T-cell (primary cell): ENCODE measurements at regions not wholly inside any gene's neighbourhood (a gene's known extent, or its start where the extent isn't known, plus 50 kb on each side); places are given as distances from the start of the nearest gene placed in this dataset.

Source experiments
- ATAC-seq, 4 experiments: fragments of 200-7000 bp in 3 of 4; fragments of 150-1000 bp in 1 of 4; cut with Tn5 transposase; replicated peaks in 1 of 4; 1 replicate in 3 of 4; 2 replicates in 1 of 4; pipeline ENCODE4 v1.10.0; 2021; ENCODE audit warnings: moderate library complexity in 3 of 4, mild to moderate bottlenecking in 2 of 4, moderate number of reproducible peaks in 1 of 4
- CTCF ChIA-PET, 2 donors: fragments of 300-600 bp; sonication (Branson Sonifier 250); formaldehyde crosslinking; loops; one replicate each; lab custom pipeline; 2022; ENCODE audit warnings: antibody characterized with exemption in 2 of 2; lab: Charles Lee
- POLR2A ChIA-PET, 2 donors: fragments of 300-600 bp; sonication (Branson Sonifier 250); formaldehyde crosslinking; loops; one replicate each; lab custom pipeline; 2022; ENCODE audit warnings: antibody characterized with exemption in 2 of 2; lab: Charles Lee
- DNase-seq, 35 experiments: peaks; one replicate each; pipeline versions ENCODE4 v3.0.0 to v3.0.0-alpha.2; 2013 to 2023
- H3K27ac ChIP-seq: one replicate; pipeline ENCODE4 v1.5.1; 2013; ENCODE audit warnings: low read length
- H3K27me3 ChIP-seq, 2 experiments: replicated peaks in 1 of 2; 1 replicate in 1 of 2; 2 replicates in 1 of 2; pipeline versions ENCODE4 v1.6.1 to v1.7.0; 2013; ENCODE audit warnings: low read length in 1 of 2, mixed read lengths in 1 of 2; ENCODE audit not compliant: control insufficient read depth in 2 of 2, insufficient read depth in 2 of 2; ENCODE audit errors: extremely low read depth in 1 of 2
- H3K36me3 ChIP-seq, 2 donors: 1 replicate in 1 of 2; 2 replicates in 1 of 2; pipeline versions ENCODE4 v1.6.1 to v1.7.0; 2013; ENCODE audit warnings: low read length in 1 of 2; ENCODE audit not compliant: control insufficient read depth in 2 of 2, insufficient read depth in 1 of 2; ENCODE audit errors: extremely low read depth in 1 of 2
- H3K4me1 ChIP-seq, 2 experiments: 1 replicate in 1 of 2; 2 replicates in 1 of 2; pipeline versions ENCODE4 v1.6.1 to v1.7.0; 2013; ENCODE audit warnings: low read length in 2 of 2, mixed read lengths in 1 of 2; ENCODE audit not compliant: insufficient read depth in 2 of 2, control insufficient read depth in 1 of 2; ENCODE audit errors: extremely low read depth in 1 of 2
- H3K4me3 ChIP-seq, 2 donors: 1 replicate in 1 of 2; 2 replicates in 1 of 2; pipeline versions ENCODE4 v1.5.1 to v1.7.0; 2013; ENCODE audit warnings: mild to moderate bottlenecking in 2 of 2, low read length in 1 of 2, moderate library complexity in 1 of 2; ENCODE audit not compliant: control insufficient read depth in 1 of 2; ENCODE audit errors: extremely low read depth in 1 of 2
- H3K9me3 ChIP-seq: 2 replicates; pipeline ENCODE4 v1.7.0; 2013
- H3K27ac Mint-ChIP-seq, 2 donors: one replicate each; pipeline ENCODE4 v1.8.0; 2020 to 2021; ENCODE audit warnings: mild to moderate bottlenecking in 2 of 2, mixed read lengths in 2 of 2
- H3K27me3 Mint-ChIP-seq, 2 donors: one replicate each; pipeline ENCODE4 v1.8.0; 2021 to 2022; ENCODE audit warnings: mixed read lengths in 2 of 2
- H3K36me3 Mint-ChIP-seq: one replicate; pipeline ENCODE4 v1.8.0; 2021; ENCODE audit warnings: mixed read lengths
- H3K4me1 Mint-ChIP-seq, 3 donors: one replicate each; pipeline ENCODE4 v1.8.0; 2020 to 2022; ENCODE audit warnings: mixed read lengths in 3 of 3, mild to moderate bottlenecking in 1 of 3
- H3K4me3 Mint-ChIP-seq, 3 donors: one replicate each; pipeline ENCODE4 v1.8.0; 2020 to 2022; ENCODE audit warnings: mild to moderate bottlenecking in 3 of 3, mixed read lengths in 3 of 3, moderate library complexity in 3 of 3
- H3K9me3 Mint-ChIP-seq, 3 donors: one replicate each; pipeline ENCODE4 v1.8.0; 2020 to 2022; ENCODE audit warnings: mixed read lengths in 3 of 3
- WGBS: methylation state at CpG from one replicate; pipeline ENCODE4 v1.1.5; 2013; ENCODE audit warnings: missing lambda C conversion rate; ENCODE audit not compliant: insufficient coverage; 5-methylcytosine and 5-hydroxymethylcytosine counted together

DNA sequence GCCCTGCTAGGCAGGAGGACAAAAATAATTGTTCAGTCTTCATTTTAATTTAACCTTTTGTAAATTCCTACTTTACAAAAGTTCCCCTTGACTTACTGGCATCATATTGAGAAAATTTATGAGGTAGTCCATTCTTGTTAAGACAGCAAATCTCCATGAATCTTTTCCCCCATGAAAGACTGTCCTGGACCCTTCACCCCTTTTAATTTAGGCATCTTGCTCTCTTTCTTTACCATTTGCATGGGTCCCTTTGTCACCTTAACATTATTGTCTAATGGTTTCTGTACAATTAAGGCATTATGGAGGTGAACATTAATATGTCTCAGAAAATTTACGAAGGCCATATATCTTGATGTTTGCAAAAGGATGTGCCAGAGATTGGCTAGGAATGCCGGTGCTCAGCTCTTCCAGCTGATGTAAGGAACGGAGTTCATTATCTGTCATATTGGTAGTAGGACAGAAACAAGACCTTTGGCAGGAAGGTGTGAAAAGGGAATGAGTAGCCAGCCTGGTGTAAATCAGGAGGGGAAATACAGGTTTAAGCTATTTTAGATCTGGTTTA lies 382.8 kb upstream of the TSHZ2 start:
- Mint-ChIP-seq H3K4me3 (no peak overlapping the region), H3K4me1 (no peaks in the 10 kb centered on the region), H3K9me3 (peaks cover 0 to 4% (median 0%) of the 10 kb centered on the region in 3 donors), H3K27ac (no peak overlapping the region), H3K36me3 (no peaks in the 10 kb centered on the region), H3K27me3 (no peaks in the 10 kb centered on the region)
- no peak for ATAC-seq
- DNase-seq = no peak
- ChIA-PET POLR2A (no interaction called here), CTCF (no interaction called here)
- Histone ChIP-seq H3K4me1 (no peaks in the 10 kb centered on the region), H3K27ac (no peak overlapping the region), H3K4me3 (no peak overlapping the region), H3K27me3 (no peaks in the 10 kb centered on the region), H3K36me3 (no peaks in the 10 kb centered on the region), H3K9me3 (no peaks in the 10 kb centered on the region)
- WGBS = 92% methylated on average over 2 of the region's 3 CpGs

GRCh38 chr20:52586660-52587059 lies 385.5 kb upstream of the TSHZ2 start:
- Mint-ChIP-seq H3K4me1 (no peaks in the 10 kb centered on the region), H3K27me3 (no peaks in the 10 kb centered on the region), H3K4me3 (no peak overlapping the region), H3K9me3 (peaks cover 0 to 4% (median 0%) of the 10 kb centered on the region in 3 donors), H3K36me3 (no peaks in the 10 kb centered on the region), H3K27ac (no peak overlapping the region)
- no peak overlapping the region for H3K27ac ChIP-seq
- no peak for ATAC-seq
- CTCF ChIA-PET = interaction anchor here in 1 of 2 donors (0.7 kb wide), 1 partner anchor 253 kb away, joined by 3 read pairs; no protein-coding TSS in a partner anchor
- DNase-seq = no peak
- H3K4me3 ChIP-seq = no peak overlapping the region
- no peaks in the 10 kb centered on the region for H3K9me3 ChIP-seq
- no peaks in the 10 kb centered on the region for H3K4me1 ChIP-seq
- H3K27me3 ChIP-seq = no peaks in the 10 kb centered on the region
- no peaks in the 10 kb centered on the region for H3K36me3 ChIP-seq
- POLR2A ChIA-PET = no interaction called here

DNA sequence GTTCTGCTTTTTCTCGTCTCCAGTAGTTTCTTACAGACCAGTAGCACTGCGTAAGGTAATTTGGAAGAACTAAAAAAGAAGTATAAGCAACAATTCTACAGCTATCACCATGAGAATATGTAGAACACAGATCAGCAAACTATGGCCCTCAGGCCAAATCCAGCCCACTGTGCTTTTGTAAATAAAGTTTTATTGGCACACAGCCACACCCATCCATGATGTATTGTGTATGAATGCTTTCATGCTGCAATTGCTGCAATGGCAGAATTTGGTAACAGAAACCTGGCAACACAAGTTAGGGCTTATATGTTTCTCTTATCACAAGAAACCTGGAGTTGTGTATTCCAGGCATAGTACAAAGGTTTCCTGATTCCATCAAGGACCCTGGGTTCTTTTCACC lies 386.8 kb upstream of the TSHZ2 start:
- no peaks in the 10 kb centered on the region for H3K36me3 Mint-ChIP-seq
- no peak overlapping the region for H3K4me3 Mint-ChIP-seq
- no peaks in the 10 kb centered on the region for H3K27me3 Mint-ChIP-seq
- H3K9me3 Mint-ChIP-seq = peaks cover 0 to 4% (median 0%) of the 10 kb centered on the region in 3 donors
- H3K4me1 ChIP-seq = no peaks in the 10 kb centered on the region
- H3K36me3 ChIP-seq = no peaks in the 10 kb centered on the region
- no peak overlapping the region for H3K27ac ChIP-seq
- DNase-seq (no peak), ATAC-seq (no peak)
- no peaks in the 10 kb centered on the region for H3K9me3 ChIP-seq
- H3K4me3 ChIP-seq = no peak overlapping the region
- ChIA-PET POLR2A (no interaction called here), CTCF (no interaction called here)
- H3K27ac Mint-ChIP-seq = no peak overlapping the region
- H3K27me3 ChIP-seq = no peaks in the 10 kb centered on the region
- H3K4me1 Mint-ChIP-seq = no peaks in the 10 kb centered on the region
- WGBS = no CpG with 5 or more reads among the region's 2 CpGs

DNA sequence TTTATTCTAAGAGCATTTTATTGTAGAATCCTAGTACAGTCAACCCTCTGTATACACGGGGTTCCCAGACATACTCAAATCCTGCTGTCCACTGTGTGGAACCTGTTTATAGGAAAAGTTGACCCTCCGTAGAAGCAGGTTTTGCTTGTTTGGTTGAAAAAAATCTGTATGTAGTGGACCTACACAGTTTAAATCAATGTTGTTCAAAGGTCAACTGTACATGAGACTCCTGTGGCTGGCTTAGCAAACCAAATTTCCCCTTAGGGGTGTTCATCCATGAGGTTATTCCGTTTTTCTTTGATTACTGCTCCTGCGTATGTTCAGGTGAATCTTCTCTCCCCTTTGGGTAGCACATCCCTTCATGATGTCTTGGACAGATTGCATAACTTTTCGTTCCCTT lies 387.0 kb upstream of the ZFP64 start:
- ChIA-PET POLR2A (no interaction called here), CTCF (no interaction called here)
- no peak for DNase-seq
- Mint-ChIP-seq H3K9me3 (peaks cover 5 to 9% (median 8%) of the 10 kb centered on the region in 3 donors), H3K27ac (no peak overlapping the region), H3K36me3 (no peaks in the 10 kb centered on the region), H3K4me3 (no peak overlapping the region), H3K27me3 (peaks cover 0 to 4% of the 10 kb centered on the region in 2 donors), H3K4me1 (no peaks in the 10 kb centered on the region)
- no peak overlapping the region for H3K27ac ChIP-seq
- no peaks in the 10 kb centered on the region for H3K9me3 ChIP-seq
- H3K4me3 ChIP-seq = no peak overlapping the region
- no peaks in the 10 kb centered on the region for H3K36me3 ChIP-seq
- no peaks in the 10 kb centered on the region for H3K27me3 ChIP-seq
- H3K4me1 ChIP-seq = no peaks in the 10 kb centered on the region
- no peak for ATAC-seq
- WGBS = 60% methylated on average over 3 of the region's 5 CpGs

DNA sequence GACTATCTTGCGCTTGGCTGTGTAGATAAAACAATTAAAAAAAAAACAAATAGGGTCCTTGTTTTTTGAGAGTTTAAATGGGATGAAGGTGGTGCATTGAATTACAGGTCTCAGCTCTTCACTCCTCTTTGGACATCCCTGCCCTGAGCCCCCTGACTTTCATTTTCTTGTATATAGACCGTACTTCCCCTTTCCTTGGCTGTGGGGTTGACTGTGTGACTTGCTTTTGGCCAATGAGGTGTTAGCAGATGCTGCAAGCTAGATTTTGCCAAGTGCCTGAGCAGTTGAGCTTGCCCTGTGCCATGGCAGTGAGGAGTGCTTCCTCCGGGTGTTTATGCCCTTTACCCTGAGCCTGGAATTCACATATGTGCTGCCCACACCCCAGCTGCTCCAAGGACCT lies 386.1 kb upstream of the ZFP64 start:
- H3K36me3 Mint-ChIP-seq = no peaks in the 10 kb centered on the region
- no peaks in the 10 kb centered on the region for H3K4me1 Mint-ChIP-seq
- DNase-seq (no peak), ATAC-seq (no peak)
- H3K27ac ChIP-seq = no peak overlapping the region
- H3K27me3 Mint-ChIP-seq = peaks cover 0 to 4% of the 10 kb centered on the region in 2 donors
- no CpG with 5 or more reads among the region's 3 CpGs for WGBS
- H3K27ac Mint-ChIP-seq = no peak overlapping the region
- H3K4me3 Mint-ChIP-seq = no peak overlapping the region
- peaks cover 5 to 9% (median 8%) of the 10 kb centered on the region in 3 donors for H3K9me3 Mint-ChIP-seq
- H3K9me3 ChIP-seq = no peaks in the 10 kb centered on the region
- H3K4me3 ChIP-seq = no peak overlapping the region
- no peaks in the 10 kb centered on the region for H3K4me1 ChIP-seq
- CTCF ChIA-PET = no interaction called here
- no peaks in the 10 kb centered on the region for H3K27me3 ChIP-seq
- no peaks in the 10 kb centered on the region for H3K36me3 ChIP-seq
- POLR2A ChIA-PET = no interaction called here

DNA sequence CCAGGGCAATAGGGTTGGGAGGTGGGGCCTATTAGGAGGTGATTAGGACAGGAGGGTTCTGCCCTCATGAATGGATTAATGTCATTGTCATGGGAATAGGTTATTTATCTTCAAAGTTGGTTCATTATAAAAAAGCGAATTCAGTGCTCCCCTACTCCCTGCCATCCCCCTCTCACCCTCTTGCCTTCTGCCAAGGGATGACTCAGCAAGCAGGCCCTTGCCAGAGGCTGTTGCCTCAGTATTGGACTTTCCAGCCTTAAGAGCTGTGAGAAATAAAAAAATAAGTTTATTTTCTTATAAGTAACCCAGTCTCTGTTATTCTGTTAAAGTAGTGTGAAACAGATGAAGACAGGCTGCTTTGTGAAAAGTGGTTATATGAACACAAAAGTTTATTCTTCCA lies 381.1 kb upstream of the ZFP64 start:
- DNase-seq (no peak), ATAC-seq (no peak)
- H3K4me3 ChIP-seq = no peak overlapping the region
- no CpG with 5 or more reads among the region's 1 CpG for WGBS
- no peaks in the 10 kb centered on the region for H3K27me3 ChIP-seq
- no peak overlapping the region for H3K4me3 Mint-ChIP-seq
- ChIA-PET CTCF (no interaction called here), POLR2A (no interaction called here)
- no peaks in the 10 kb centered on the region for H3K36me3 Mint-ChIP-seq
- H3K27ac ChIP-seq = no peak overlapping the region
- no peaks in the 10 kb centered on the region for H3K9me3 ChIP-seq
- no peak overlapping the region for H3K27ac Mint-ChIP-seq
- peaks cover 0 to 9% (median 2%) of the 10 kb centered on the region in 3 donors for H3K4me1 Mint-ChIP-seq
- H3K36me3 ChIP-seq = no peaks in the 10 kb centered on the region
- H3K9me3 Mint-ChIP-seq = peaks cover 5 to 8% (median 5%) of the 10 kb centered on the region in 3 donors
- H3K27me3 Mint-ChIP-seq = peaks cover 0 to 9% of the 10 kb centered on the region in 2 donors
- no peaks in the 10 kb centered on the region for H3K4me1 ChIP-seq

DNA sequence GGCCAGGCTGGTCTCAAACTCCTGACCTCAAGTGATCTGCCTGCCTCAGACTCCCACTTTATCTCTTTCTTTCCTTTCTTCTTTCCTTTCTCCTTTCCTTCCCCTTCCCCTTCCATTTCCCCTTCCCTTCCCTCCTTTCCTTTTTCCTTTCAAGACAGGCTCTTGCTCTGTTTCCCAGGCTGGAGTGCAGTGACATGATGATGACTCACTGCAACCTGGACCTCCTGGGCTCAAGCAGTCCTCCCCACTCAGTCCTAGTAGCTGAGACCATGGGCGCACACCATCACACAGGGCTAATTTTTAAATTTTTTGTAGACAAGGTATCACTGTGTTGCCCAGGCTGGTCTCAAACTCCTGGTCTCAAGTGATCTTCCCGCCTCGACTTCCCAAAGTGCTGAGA lies 377.6 kb upstream of the ZFP64 start:
- Histone ChIP-seq H3K4me3 (no peak overlapping the region), H3K36me3 (no peaks in the 10 kb centered on the region), H3K9me3 (no peaks in the 10 kb centered on the region), H3K4me1 (no peaks in the 10 kb centered on the region), H3K27ac (no peak overlapping the region), H3K27me3 (peaks cover 0 to 2% of the 10 kb centered on the region in 2 experiments)
- CTCF ChIA-PET = no interaction called here
- Mint-ChIP-seq H3K4me1 (peaks cover 0 to 9% (median 2%) of the 10 kb centered on the region in 3 donors), H3K36me3 (no peaks in the 10 kb centered on the region), H3K27ac (no peak overlapping the region), H3K27me3 (peaks cover 0 to 5% of the 10 kb centered on the region in 2 donors), H3K9me3 (peaks cover 0 to 4% (median 2%) of the 10 kb centered on the region in 3 donors), H3K4me3 (no peak overlapping the region)
- POLR2A ChIA-PET = interaction anchor here in 1 of 2 donors (0.6 kb wide), 1 partner anchor 39 kb away, joined by 16 read pairs; no protein-coding TSS in a partner anchor
- 60% methylated on average over 1 of the region's 3 CpGs for WGBS
- no peak for DNase-seq
- no peak for ATAC-seq
